GM18517 (cell line): ENCODE measurements at regions not wholly inside any gene's neighbourhood (a gene's known extent, or its start where the extent isn't known, plus 50 kb on each side); places are given as distances from the start of the nearest gene placed in this dataset.

Experiments
- ATAC-seq: cut with Tn5 transposase; IDR thresholded peaks from one replicate; pipeline ENCODE4 v1.9.1; 2021; ENCODE audit warnings: mild to moderate bottlenecking, moderate library complexity; ENCODE audit not compliant: unreplicated experiment

GRCh38 chr2:37858400-37858711 is 66.7 kb upstream of the RMDN2 start:
- ATAC-seq, result no peak

GRCh38 chr2:37858725-37859267 is 66.3 kb upstream of the RMDN2 start:
- ATAC-seq, result no peak

DNA sequence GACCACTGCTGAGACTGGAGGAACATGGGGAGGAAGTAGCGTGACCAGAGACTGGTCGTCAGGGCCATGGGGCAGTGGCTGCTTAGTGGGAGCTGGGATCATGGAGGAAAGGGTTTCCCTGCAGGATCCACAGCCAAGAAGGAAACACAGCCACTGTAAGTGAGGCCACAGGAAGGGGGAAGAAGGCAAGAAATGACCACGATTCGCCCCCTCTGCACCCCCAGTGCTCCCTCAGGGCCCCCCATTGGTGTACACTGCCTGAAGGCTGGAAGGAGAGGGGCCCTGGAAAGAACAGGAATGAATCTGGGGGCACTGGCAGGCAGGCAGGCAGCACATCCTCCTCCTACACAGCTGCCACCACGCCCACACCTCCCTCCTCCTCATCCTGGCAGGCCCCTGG is 62.5 kb upstream of the RMDN2 start:
- ATAC-seq, result no peak

DNA sequence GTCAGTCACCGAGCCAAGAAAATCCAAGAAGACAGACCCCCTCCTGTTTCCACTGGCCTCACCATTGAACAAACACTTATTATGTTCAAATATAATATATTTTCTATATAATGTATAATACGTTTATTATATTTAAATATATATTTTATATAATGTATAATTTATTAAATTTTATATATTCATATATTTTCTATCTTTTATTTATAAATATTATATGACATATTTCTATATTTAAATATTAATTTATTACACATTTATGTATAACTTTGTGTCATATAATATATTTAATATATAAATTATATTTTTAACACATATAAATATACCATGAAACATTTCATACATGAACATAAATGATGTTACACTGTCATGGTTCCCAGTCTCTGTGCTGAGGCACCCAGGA is 60.9 kb upstream of the RMDN2 start:
- ATAC-seq, result no peak

DNA sequence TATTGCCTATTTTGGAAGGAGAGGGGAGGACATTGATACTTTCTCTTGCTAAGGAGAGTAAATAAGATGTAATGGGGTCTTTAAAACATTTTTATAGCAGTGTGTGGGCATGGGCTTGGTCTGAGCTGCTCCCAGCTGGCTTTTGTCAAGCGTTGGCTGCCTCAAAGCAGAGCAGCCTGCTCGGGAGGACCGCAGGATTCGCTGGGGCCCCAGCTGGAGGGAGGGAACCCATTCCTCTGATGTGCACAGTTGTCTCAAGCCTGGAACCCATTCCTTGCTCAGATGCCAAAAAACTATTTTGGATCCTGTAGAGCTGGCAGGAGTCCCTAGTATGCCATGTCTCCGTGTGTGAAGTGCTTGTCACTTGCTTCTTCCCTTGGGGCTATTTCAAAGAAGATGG is 59.4 kb upstream of the RMDN2 start:
- no peak for ATAC-seq

GRCh38 chr2:37866171-37866934 is 58.7 kb upstream of the RMDN2 start:
- no peak for ATAC-seq

GRCh38 chr2:37867166-37867565 is 57.9 kb upstream of the RMDN2 start:
- ATAC-seq, result no peak

GRCh38 chr2:37868866-37869265 is 56.2 kb upstream of the RMDN2 start:
- ATAC-seq, result no peak

DNA sequence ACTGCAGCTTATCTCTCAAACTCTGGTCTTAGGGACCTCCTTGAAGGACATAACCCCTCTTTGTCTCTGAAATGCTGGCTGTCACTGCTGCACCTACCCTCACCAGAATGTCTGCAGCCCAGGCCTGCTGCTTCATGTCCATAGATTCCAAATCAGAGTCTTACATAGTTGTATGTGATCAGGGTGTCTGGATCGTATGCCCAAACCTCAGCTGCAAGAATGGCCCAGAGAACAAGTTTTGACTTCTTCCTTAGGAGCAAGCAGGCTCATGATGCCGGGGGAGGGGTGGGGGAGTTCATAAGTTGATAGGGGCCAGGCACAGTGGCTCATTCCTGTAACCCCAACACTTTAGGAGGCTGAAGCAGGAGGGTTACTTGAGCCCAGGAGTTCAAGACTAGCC is 55.8 kb upstream of the RMDN2 start:
- ATAC-seq, result no peak

DNA sequence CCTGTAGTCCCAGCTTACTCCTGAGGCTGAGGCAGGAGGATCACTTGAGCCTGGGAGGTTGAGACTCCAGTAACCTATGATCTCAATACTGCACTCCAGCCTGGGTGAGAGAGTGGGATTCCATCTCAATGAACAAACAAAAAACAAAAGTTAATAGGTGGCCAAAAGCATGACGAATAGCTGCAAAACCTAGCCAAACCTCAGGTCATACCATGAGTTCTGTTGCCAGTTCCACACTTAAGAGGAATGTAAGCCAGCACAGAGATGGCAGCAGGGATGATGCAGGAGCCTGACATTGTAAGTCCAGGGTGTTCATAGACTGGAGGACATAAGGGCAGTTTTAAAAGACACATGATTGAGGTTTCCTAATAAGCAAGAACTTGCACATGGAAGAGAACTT is 55.3 kb upstream of the RMDN2 start:
- no peak for ATAC-seq

- ATAC-seq, result no peak
Observed at GRCh38 chr2:37870829-37871228, 54.3 kb upstream of the RMDN2 start.

DNA sequence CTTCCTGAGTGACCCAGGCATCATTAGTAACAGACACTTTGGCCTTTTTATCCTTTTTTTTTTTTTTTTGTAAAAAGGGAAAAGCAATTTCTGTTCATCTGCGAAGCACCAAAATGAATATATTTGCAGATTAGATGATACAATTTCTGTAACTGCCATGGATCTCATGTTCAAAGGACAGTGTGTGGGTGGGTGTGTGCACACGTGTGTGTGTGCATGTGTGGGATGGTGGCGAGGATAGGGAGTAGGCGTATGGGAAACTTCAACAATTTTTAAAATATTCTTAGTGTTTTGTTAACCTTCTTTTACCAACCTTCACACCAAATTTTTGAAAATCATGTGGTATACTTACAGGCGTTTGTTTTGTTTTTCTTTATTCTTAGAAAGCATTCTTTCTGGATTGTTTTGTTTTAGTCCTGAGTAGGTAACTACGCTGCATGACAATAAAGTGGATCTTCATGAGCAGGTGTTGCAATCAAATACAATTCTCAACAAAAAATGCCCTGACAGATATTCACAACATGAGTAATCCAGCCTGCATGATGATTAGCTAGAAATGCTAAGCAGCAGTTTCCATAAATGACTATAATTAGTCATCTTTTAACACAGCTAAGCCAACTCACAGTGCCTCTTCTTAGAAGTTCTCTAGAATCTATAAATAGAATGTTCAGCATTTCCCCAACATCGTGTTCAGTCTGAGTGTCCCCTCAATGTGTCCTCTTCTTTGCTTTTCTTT is 53.5 kb upstream of the RMDN2 start:
- ATAC-seq, result peak; percentile 66

GRCh38 chr2:37872192-37872750 is 52.8 kb upstream of the RMDN2 start:
- ATAC-seq, result no peak

- ATAC-seq, result no peak
Observed at GRCh38 chr2:37873229-37873628, 51.9 kb upstream of the RMDN2 start.

DNA sequence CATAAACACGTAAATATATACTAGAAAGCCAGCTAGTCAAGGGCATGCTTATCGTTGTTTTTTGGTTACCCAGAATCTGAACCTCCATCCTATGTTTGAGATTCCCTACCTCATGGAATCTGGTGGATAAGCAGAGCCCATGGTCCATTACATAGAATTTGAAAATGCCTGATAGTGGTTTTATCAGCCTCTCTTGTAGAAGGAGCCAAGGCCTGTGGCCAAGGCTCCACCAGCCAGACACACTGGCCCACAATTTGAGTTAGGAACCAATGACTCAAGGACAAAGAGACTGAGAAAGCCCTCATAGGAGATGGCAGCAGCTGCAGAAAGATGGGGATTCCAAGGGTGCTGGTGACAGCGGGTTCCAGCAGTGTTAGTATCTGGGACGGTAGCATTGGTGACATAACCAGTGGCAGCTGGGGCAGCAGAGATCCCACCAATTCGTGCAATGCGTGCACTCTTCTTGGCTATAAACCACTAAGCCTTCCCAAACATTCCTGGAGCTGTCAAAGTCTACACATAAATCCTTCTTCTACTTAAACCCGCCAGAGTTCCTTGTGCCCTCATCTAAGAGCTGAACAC is 51.2 kb upstream of the RMDN2 start:
- no peak for ATAC-seq

DNA sequence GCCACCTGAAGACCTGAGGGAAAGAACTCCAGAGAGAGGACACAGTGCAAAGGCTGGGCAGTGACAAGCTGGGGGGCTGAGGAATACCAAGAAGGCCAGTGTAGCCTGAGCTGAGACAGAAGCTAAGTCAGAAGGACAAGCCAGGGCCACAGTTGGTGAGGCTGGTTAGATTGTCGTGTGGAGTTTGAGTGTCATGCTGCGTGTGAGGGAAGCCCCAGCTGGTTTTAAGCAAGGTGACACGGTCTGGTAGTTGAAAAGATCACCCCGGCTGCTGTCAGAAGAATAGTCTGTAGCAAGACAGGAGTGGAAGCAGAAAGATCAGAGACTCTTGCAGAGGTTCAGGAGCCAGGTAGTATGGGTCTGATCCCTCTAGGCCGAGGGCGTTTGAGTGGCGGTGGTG is 50.6 kb upstream of the RMDN2 start:
- no peak for ATAC-seq
